Mesenchymal stem cell (in vitro differentiated cells and primary cell): ENCODE measurements at regions not wholly inside any gene's neighbourhood (a gene's known extent, or its start where the extent isn't known, plus 50 kb on each side); places are given as distances from the start of the nearest gene placed in this dataset.
A peak's percentile ranks its signal among the peaks of the same experiment; 100 is the strongest.

ENCODE experiments used
- DNase-seq: peaks from one replicate; pipeline ENCODE4 v3.0.0-alpha.2; 2013
- H2AFZ ChIP-seq: one replicate; pipeline ENCODE4 v1.6.1; 2013; ENCODE audit warnings: low read depth, mild to moderate bottlenecking, control low read depth, inconsistent platforms, low read length, moderate library complexity
- H2AK5ac ChIP-seq: 2 replicates; pipeline ENCODE4 v1.6.1; 2013; ENCODE audit warnings: low read length, moderate library complexity, mild to moderate bottlenecking, inconsistent platforms; ENCODE audit not compliant: severe bottlenecking
- H2BK120ac ChIP-seq: one replicate; pipeline ENCODE4 v1.6.1; 2013; ENCODE audit warnings: low read depth, mild to moderate bottlenecking, inconsistent platforms, low read length, moderate library complexity
- H2BK12ac ChIP-seq, 2 experiments: one replicate each; pipeline ENCODE4 v1.6.1; 2013; ENCODE audit warnings: inconsistent platforms in 2 of 2, low read length in 2 of 2, mild to moderate bottlenecking in 2 of 2, moderate library complexity in 2 of 2, control low read depth in 1 of 2
- H2BK15ac ChIP-seq: one replicate; pipeline ENCODE4 v1.6.1; 2013; ENCODE audit warnings: mild to moderate bottlenecking, low read depth, inconsistent platforms; ENCODE audit not compliant: poor library complexity, severe bottlenecking
- H2BK5ac ChIP-seq: 2 replicates; pipeline ENCODE4 v1.6.1; 2013; ENCODE audit warnings: low read depth, mild to moderate bottlenecking, low read length, control low read depth, inconsistent platforms; ENCODE audit not compliant: poor library complexity, severe bottlenecking
- H3K14ac ChIP-seq, 2 experiments: one replicate each; pipeline ENCODE4 v1.6.1; 2013; ENCODE audit warnings: inconsistent platforms in 2 of 2, low read length in 2 of 2, control low read depth in 1 of 2, mild to moderate bottlenecking in 1 of 2, moderate library complexity in 1 of 2
- H3K18ac ChIP-seq, 2 experiments: one replicate each; pipeline ENCODE4 v1.6.1; 2013; ENCODE audit warnings: inconsistent platforms in 2 of 2, low read length in 2 of 2, control low read depth in 1 of 2, low read depth in 1 of 2, mild to moderate bottlenecking in 1 of 2
- H3K23ac ChIP-seq, 2 experiments: one replicate each; pipeline ENCODE4 v1.6.1; 2013; ENCODE audit warnings: inconsistent platforms in 2 of 2, low read length in 2 of 2, mild to moderate bottlenecking in 2 of 2, moderate library complexity in 2 of 2, control low read depth in 1 of 2
- H3K27ac ChIP-seq: 2 replicates; pipeline ENCODE4 v1.5.1; 2013; ENCODE audit warnings: mild to moderate bottlenecking, moderate library complexity, low read length, control low read depth, inconsistent platforms; ENCODE audit not compliant: poor library complexity, severe bottlenecking
- H3K27me3 ChIP-seq, 2 experiments: 2 replicates each; pipeline versions ENCODE4 v1.6.1 to v1.7.0; 2013; ENCODE audit warnings: low read length in 2 of 2, mild to moderate bottlenecking in 2 of 2, moderate library complexity in 2 of 2, control low read depth in 1 of 2, inconsistent platforms in 1 of 2; ENCODE audit not compliant: control insufficient read depth in 1 of 2, insufficient read depth in 1 of 2
- H3K36me3 ChIP-seq, 2 experiments: 2 replicates each; pipeline versions ENCODE4 v1.6.1 to v1.7.0; 2013; ENCODE audit warnings: low read length in 2 of 2, control low read depth in 1 of 2, inconsistent platforms in 1 of 2, low read depth in 1 of 2, mild to moderate bottlenecking in 1 of 2; ENCODE audit not compliant: insufficient read depth in 2 of 2, control insufficient read depth in 1 of 2
- H3K4ac ChIP-seq, 2 experiments: one replicate each; pipeline ENCODE4 v1.6.1; 2013; ENCODE audit warnings: inconsistent platforms in 2 of 2, low read length in 2 of 2, mild to moderate bottlenecking in 2 of 2, moderate library complexity in 2 of 2, control low read depth in 1 of 2, low read depth in 1 of 2
- H3K4me1 ChIP-seq: 2 replicates; pipeline ENCODE4 v1.6.1; 2013; ENCODE audit warnings: low read depth, low read length, control low read depth; ENCODE audit not compliant: control insufficient read depth, insufficient read depth
- H3K4me2 ChIP-seq: 2 replicates; pipeline ENCODE4 v1.6.1; 2013; ENCODE audit warnings: low read length, mild to moderate bottlenecking, inconsistent platforms; ENCODE audit not compliant: poor library complexity, severe bottlenecking
- H3K4me3 ChIP-seq, 2 experiments: 2 replicates each; pipeline versions ENCODE4 v1.5.1 to v1.7.0; 2013; ENCODE audit warnings: low read length in 2 of 2, mild to moderate bottlenecking in 2 of 2, control low read depth in 1 of 2, low read depth in 1 of 2; ENCODE audit not compliant: insufficient read depth in 1 of 2
- H3K79me1 ChIP-seq: replicated peaks from 2 replicates; pipeline ENCODE4 v1.6.1; 2013; ENCODE audit warnings: mild to moderate bottlenecking, control low read depth, low read length, inconsistent platforms; ENCODE audit not compliant: poor library complexity, severe bottlenecking
- H3K9ac ChIP-seq: 2 replicates; pipeline ENCODE4 v1.7.0; 2013; ENCODE audit warnings: mild to moderate bottlenecking, low read length, moderate library complexity
- H3K9me3 ChIP-seq: 2 replicates; pipeline ENCODE4 v1.7.0; 2013; ENCODE audit warnings: mild to moderate bottlenecking, low read length; ENCODE audit not compliant: control insufficient read depth
- H4K8ac ChIP-seq: one replicate; pipeline ENCODE4 v1.6.1; 2013; ENCODE audit warnings: inconsistent platforms, mild to moderate bottlenecking, low read length, moderate library complexity
- H4K91ac ChIP-seq: one replicate; pipeline ENCODE4 v1.6.1; 2013; ENCODE audit warnings: mild to moderate bottlenecking, low read length, inconsistent platforms
- WGBS: methylation state at CpG from one replicate; pipeline ENCODE4 v1.1.7; 2013; ENCODE audit warnings: mixed read lengths; 5-methylcytosine and 5-hydroxymethylcytosine counted together

GRCh38 chr6:122322824-122323223 lies 76.6 kb upstream of the HSF2 start:
- 8% methylated on average over 2 of the region's 3 CpGs for WGBS
- no peaks in the 10 kb centered on the region for H3K4me1 ChIP-seq
- H3K4ac ChIP-seq, result no peak overlapping the region
- no peak overlapping the region for H3K18ac ChIP-seq
- H3K4me3 ChIP-seq, result peak overlapping the region in 1 of 2 experiments; percentile 73
- no peaks in the 10 kb centered on the region for H3K27me3 ChIP-seq
- H2BK120ac ChIP-seq, result no peak overlapping the region
- peak overlapping the region; percentile 69 for H3K9ac ChIP-seq
- H3K4me2 ChIP-seq, result peak overlapping the region; percentile 44
- H2BK15ac ChIP-seq, result no peak overlapping the region
- no peak overlapping the region for H2BK5ac ChIP-seq
- H4K8ac ChIP-seq, result no peak overlapping the region
- H4K91ac ChIP-seq, result no peak overlapping the region
- H3K79me1 ChIP-seq, result no peaks in the 10 kb centered on the region
- H3K23ac ChIP-seq, result no peak overlapping the region
- H3K9me3 ChIP-seq, result no peaks in the 10 kb centered on the region
- no peak overlapping the region for H2BK12ac ChIP-seq
- H3K36me3 ChIP-seq, result no peaks in the 10 kb centered on the region
- H3K14ac ChIP-seq, result no peak overlapping the region
- DNase-seq, result peak; percentile 68
- no peak overlapping the region for H3K27ac ChIP-seq
- no peak overlapping the region for H2AK5ac ChIP-seq
- H2AFZ ChIP-seq, result no peak overlapping the region

DNA sequence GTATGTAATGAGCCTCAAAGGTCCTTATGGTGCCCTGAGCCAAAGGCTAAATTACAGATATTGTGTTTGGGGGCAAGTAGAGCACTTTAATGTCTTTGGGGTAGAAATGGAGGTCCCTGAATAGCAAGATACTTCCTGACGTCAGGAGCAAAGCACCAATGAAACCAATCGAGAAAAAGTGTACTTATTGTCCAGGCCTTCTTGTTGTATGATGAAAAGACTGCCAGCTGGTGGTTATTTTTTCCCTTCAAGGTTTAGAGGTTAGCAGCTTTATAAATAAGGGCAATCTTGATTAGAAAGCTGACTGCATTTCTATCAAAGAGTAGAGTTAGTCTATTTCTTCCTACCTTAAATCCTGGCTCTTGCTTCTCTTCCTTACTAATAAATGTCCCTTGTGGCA lies 76.1 kb upstream of the HSF2 start:
- no peak overlapping the region for H2BK15ac ChIP-seq
- H3K4me3 ChIP-seq, result peak overlapping the region in 1 of 2 experiments; percentile 73
- no peak overlapping the region for H3K4ac ChIP-seq
- H2BK120ac ChIP-seq, result no peak overlapping the region
- no peaks in the 10 kb centered on the region for H3K79me1 ChIP-seq
- no peak overlapping the region for H3K23ac ChIP-seq
- DNase-seq, result no peak
- no peak overlapping the region for H3K27ac ChIP-seq
- H2BK5ac ChIP-seq, result no peak overlapping the region
- WGBS, result 73% methylated on average over 2 of the region's 2 CpGs
- H3K9ac ChIP-seq, result peak overlapping the region; percentile 69
- H3K27me3 ChIP-seq, result no peaks in the 10 kb centered on the region
- H2AFZ ChIP-seq, result no peak overlapping the region
- no peak overlapping the region for H2AK5ac ChIP-seq
- H3K4me1 ChIP-seq, result no peaks in the 10 kb centered on the region
- H3K36me3 ChIP-seq, result no peaks in the 10 kb centered on the region
- H2BK12ac ChIP-seq, result no peak overlapping the region
- H3K9me3 ChIP-seq, result no peaks in the 10 kb centered on the region
- no peak overlapping the region for H3K14ac ChIP-seq
- no peak overlapping the region for H3K18ac ChIP-seq
- no peak overlapping the region for H3K4me2 ChIP-seq
- no peak overlapping the region for H4K91ac ChIP-seq
- H4K8ac ChIP-seq, result no peak overlapping the region

DNA sequence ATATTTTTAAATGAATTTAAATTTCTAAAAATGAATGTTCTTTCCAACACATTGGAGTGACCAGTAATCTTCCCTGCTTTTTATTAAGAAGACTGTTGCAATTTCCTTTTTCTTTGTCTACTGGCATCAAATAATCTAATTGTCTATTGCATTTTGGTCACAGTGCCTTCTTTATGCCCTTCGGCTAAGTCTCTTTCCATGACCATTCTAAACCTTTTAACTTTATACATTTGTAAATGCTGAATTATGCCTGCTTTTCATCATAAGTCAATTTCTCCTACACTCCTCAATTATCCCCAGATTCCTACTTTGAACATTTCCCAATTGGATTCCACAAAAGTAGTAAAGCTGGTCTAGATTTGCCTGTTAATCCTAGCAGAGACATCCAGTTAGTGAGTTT lies 69.1 kb upstream of the HSF2 start:
- no peaks in the 10 kb centered on the region for H3K9me3 ChIP-seq
- no peak overlapping the region for H2BK15ac ChIP-seq
- H3K14ac ChIP-seq, result no peak overlapping the region
- no peak overlapping the region for H4K8ac ChIP-seq
- no peaks in the 10 kb centered on the region for H3K27me3 ChIP-seq
- no peak overlapping the region for H3K18ac ChIP-seq
- no peaks in the 10 kb centered on the region for H3K36me3 ChIP-seq
- no peak overlapping the region for H2BK120ac ChIP-seq
- no peak overlapping the region for H3K4me3 ChIP-seq
- no peak overlapping the region for H3K4me2 ChIP-seq
- no peak overlapping the region for H3K23ac ChIP-seq
- no peak overlapping the region for H3K4ac ChIP-seq
- H4K91ac ChIP-seq, result no peak overlapping the region
- no peak overlapping the region for H2BK5ac ChIP-seq
- no peak overlapping the region for H2AFZ ChIP-seq
- DNase-seq, result no peak
- H2BK12ac ChIP-seq, result no peak overlapping the region
- H3K9ac ChIP-seq, result no peak overlapping the region
- H3K79me1 ChIP-seq, result no peaks in the 10 kb centered on the region
- no peak overlapping the region for H3K27ac ChIP-seq
- 33% methylated on average over 1 of the region's 1 CpG for WGBS
- H2AK5ac ChIP-seq, result no peak overlapping the region
- no peaks in the 10 kb centered on the region for H3K4me1 ChIP-seq

- no peak overlapping the region for H3K4me3 ChIP-seq
- H3K4me1 ChIP-seq, result no peaks in the 10 kb centered on the region
- H3K27ac ChIP-seq, result no peak overlapping the region
- H2AK5ac ChIP-seq, result no peak overlapping the region
- no peak overlapping the region for H4K8ac ChIP-seq
- no peak overlapping the region for H2AFZ ChIP-seq
- DNase-seq, result no peak
- no peak overlapping the region for H4K91ac ChIP-seq
- no peaks in the 10 kb centered on the region for H3K36me3 ChIP-seq
- no peaks in the 10 kb centered on the region for H3K27me3 ChIP-seq
- H3K4ac ChIP-seq, result no peak overlapping the region
- H2BK15ac ChIP-seq, result no peak overlapping the region
- H3K9ac ChIP-seq, result no peak overlapping the region
- H3K18ac ChIP-seq, result no peak overlapping the region
- no peak overlapping the region for H3K23ac ChIP-seq
- H2BK120ac ChIP-seq, result no peak overlapping the region
- no peak overlapping the region for H3K4me2 ChIP-seq
- H3K79me1 ChIP-seq, result no peaks in the 10 kb centered on the region
- H2BK5ac ChIP-seq, result no peak overlapping the region
- WGBS, result 75% methylated on average over 2 of the region's 3 CpGs
- no peak overlapping the region for H3K14ac ChIP-seq
- H2BK12ac ChIP-seq, result no peak overlapping the region
- no peaks in the 10 kb centered on the region for H3K9me3 ChIP-seq
Observed at GRCh38 chr6:122337645-122338044, 61.8 kb upstream of the HSF2 start.
